PC-3 (cell line): ENCODE measurements at regions not wholly inside any gene's neighbourhood (a gene's known extent, or its start where the extent isn't known, plus 50 kb on each side); places are given as distances from the start of the nearest gene placed in this dataset.

Experiments
- ATAC-seq: fragments of 200-7000 bp; cut with Tn5 transposase; 2 replicates; pipeline ENCODE4 v1.9.1; 2020; ENCODE audit warnings: mild to moderate bottlenecking, moderate library complexity
- BruUV-seq: library from RNA; stranded (reverse); fragments of 400-500 nt; replicated peaks from 2 replicates; lab custom pipeline; 2021; lab: Mats Ljungman, UMichigan
- CTCF ChIA-PET: fragments of 300-600 bp; sonication (Branson Sonifier 250); formaldehyde crosslinking; loops from one replicate; lab custom pipeline; 2022; ENCODE audit warnings: antibody characterized with exemption; lab: Charles Lee
- POLR2A ChIA-PET: fragments of 300-600 bp; sonication (Branson Sonifier 250); formaldehyde crosslinking; loops from one replicate; lab custom pipeline; 2022; ENCODE audit warnings: antibody characterized with exemption; ENCODE audit not compliant: unreplicated experiment; lab: Charles Lee
- DNase-seq: peaks from one replicate; pipeline ENCODE4 v3.0.0-alpha.2; 2015
- H2AFZ ChIP-seq: fragments of 300-600 bp; sonication (generic); 2 replicates; pipeline ENCODE4 v1.6.0; 2016; ENCODE audit warnings: antibody characterized with exemption, low read length
- H3F3A ChIP-seq: fragments of 300-600 bp; sonication (generic); one replicate; pipeline ENCODE4 v1.6.0; 2017; ENCODE audit warnings: antibody characterized with exemption, low read length, control low read depth, mild to moderate bottlenecking; ENCODE audit not compliant: unreplicated experiment
- H3K27ac ChIP-seq: fragments of 300-600 bp; sonication (generic); 2 replicates; pipeline ENCODE4 v1.5.1; 2016; ENCODE audit warnings: mild to moderate bottlenecking, low read length
- H3K27me3 ChIP-seq: fragments of 300-600 bp; sonication (generic); 2 replicates; pipeline ENCODE4 v1.6.1; 2016; ENCODE audit warnings: low read length, mixed read lengths
- H3K36me3 ChIP-seq: fragments of 300-600 bp; sonication (generic); 2 replicates; pipeline ENCODE4 v1.6.1; 2016; ENCODE audit warnings: low read depth, mixed run types, low read length, mixed read lengths
- H3K4me1 ChIP-seq: fragments of 300-600 bp; sonication (generic); 2 replicates; pipeline ENCODE4 v1.5.1; 2016; ENCODE audit warnings: low read length; ENCODE audit not compliant: insufficient read depth
- H3K4me2 ChIP-seq: fragments of 300-600 bp; sonication (generic); 2 replicates; pipeline ENCODE4 v1.6.0; 2016; ENCODE audit warnings: low read length
- H3K4me3 ChIP-seq: fragments of 300-600 bp; sonication (generic); 2 replicates; pipeline ENCODE4 v1.5.1; 2016; ENCODE audit warnings: mild to moderate bottlenecking, low read length, mixed read lengths
- H3K79me2 ChIP-seq: fragments of 300-600 bp; sonication (generic); 2 replicates; pipeline ENCODE4 v1.6.1; 2017; ENCODE audit warnings: low read length, mixed read lengths
- H3K9ac ChIP-seq: fragments of 300-600 bp; sonication (generic); 2 replicates; pipeline ENCODE4 v1.6.0; 2016; ENCODE audit warnings: mild to moderate bottlenecking, low read length
- H3K9me2 ChIP-seq: fragments of 300-600 bp; sonication (generic); replicated peaks from 2 replicates; pipeline ENCODE4 v1.6.1; 2016; ENCODE audit warnings: mixed run types, low read length, mixed read lengths
- H3K9me3 ChIP-seq: fragments of 300-600 bp; sonication (generic); 2 replicates; pipeline ENCODE4 v1.6.1; 2016; ENCODE audit warnings: low read length, mixed read lengths
- H4K20me1 ChIP-seq: fragments of 300-600 bp; sonication (generic); 2 replicates; pipeline ENCODE4 v1.6.1; 2016; ENCODE audit warnings: low read length, mixed read lengths
- EZH2 ChIP-seq: fragments of 300-600 bp; sonication (generic); IDR thresholded peaks from one replicate; pipeline ENCODE4 v1.6.1; 2017; ENCODE audit warnings: antibody characterized with exemption, mild to moderate bottlenecking, low read length; ENCODE audit not compliant: unreplicated experiment
- EZH2phosphoT487 ChIP-seq: fragments of 300-600 bp; sonication (generic); IDR thresholded peaks from 2 replicates; pipeline ENCODE4 v1.6.1; 2018; ENCODE audit warnings: mild to moderate bottlenecking, antibody characterized with exemption, low read length, borderline replicate concordance
- intact Hi-C: fragments of 100-400 bp; cut with micrococcal nuclease; formaldehyde crosslinking; loops from 2 replicates; pipeline ENCODE4 v1.9.0; 2023
- TF ChIP-seq, protein P1 (sequence below): fragments of 300-600 bp; sonication (generic); conservative IDR thresholded peaks from 2 replicates; pipeline ENCODE4 v1.5.1; 2017; ENCODE audit warnings: antibody characterized with exemption, low read depth, mild to moderate bottlenecking, low read length

DNA sequence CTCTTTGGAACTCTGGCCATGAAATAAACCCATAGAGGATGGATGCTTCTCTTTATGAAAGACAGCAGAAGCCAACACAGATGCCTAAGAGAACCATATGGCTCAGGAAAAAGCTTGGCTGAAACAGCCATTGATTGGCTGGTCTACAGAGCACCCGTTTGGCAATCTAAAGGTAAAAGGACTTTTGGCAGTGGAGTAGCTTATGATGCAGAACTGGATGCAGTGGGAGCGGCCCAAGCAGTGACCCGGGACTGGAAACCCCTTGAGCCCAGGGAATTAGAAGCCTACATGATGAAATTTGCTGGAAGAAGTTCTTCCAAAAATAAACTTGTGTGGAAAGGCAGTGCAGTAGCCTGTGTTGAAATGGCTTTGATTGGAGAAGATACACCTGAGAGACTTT, 360.2 kb downstream of the NR2F2 start:
- no peaks in the 10 kb centered on the region for H3K79me2 ChIP-seq
- H3K36me3 ChIP-seq = no peaks in the 10 kb centered on the region
- H4K20me1 ChIP-seq = no peaks in the 10 kb centered on the region
- POLR2A ChIA-PET = no interaction called here
- no peak overlapping the region for H3K4me3 ChIP-seq
- no peak overlapping the region for H3K4me2 ChIP-seq
- H3K9me2 ChIP-seq = no peaks in the 10 kb centered on the region
- H3K4me1 ChIP-seq = no peaks in the 10 kb centered on the region
- CTCF ChIA-PET = no interaction called here
- no TSS peak for BruUV-seq
- no peak overlapping the region for H3K9ac ChIP-seq
- ATAC-seq (no peak), DNase-seq (no peak)
- TF ChIP-seq EZH2phosphoT487 = no peak
- no peak for TF ChIP-seq EZH2
- TF ChIP-seq, protein P1, sequence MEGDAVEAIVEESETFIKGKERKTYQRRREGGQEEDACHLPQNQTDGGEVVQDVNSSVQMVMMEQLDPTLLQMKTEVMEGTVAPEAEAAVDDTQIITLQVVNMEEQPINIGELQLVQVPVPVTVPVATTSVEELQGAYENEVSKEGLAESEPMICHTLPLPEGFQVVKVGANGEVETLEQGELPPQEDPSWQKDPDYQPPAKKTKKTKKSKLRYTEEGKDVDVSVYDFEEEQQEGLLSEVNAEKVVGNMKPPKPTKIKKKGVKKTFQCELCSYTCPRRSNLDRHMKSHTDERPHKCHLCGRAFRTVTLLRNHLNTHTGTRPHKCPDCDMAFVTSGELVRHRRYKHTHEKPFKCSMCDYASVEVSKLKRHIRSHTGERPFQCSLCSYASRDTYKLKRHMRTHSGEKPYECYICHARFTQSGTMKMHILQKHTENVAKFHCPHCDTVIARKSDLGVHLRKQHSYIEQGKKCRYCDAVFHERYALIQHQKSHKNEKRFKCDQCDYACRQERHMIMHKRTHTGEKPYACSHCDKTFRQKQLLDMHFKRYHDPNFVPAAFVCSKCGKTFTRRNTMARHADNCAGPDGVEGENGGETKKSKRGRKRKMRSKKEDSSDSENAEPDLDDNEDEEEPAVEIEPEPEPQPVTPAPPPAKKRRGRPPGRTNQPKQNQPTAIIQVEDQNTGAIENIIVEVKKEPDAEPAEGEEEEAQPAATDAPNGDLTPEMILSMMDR = no peak
- H3K27me3 ChIP-seq = peaks cover 64% of the 10 kb centered on the region
- H3F3A ChIP-seq = no peaks in the 10 kb centered on the region
- no peaks in the 10 kb centered on the region for H3K9me3 ChIP-seq
- no peak overlapping the region for H3K27ac ChIP-seq
- H2AFZ ChIP-seq = no peak overlapping the region
- intact Hi-C loops = no loop called here

DNA sequence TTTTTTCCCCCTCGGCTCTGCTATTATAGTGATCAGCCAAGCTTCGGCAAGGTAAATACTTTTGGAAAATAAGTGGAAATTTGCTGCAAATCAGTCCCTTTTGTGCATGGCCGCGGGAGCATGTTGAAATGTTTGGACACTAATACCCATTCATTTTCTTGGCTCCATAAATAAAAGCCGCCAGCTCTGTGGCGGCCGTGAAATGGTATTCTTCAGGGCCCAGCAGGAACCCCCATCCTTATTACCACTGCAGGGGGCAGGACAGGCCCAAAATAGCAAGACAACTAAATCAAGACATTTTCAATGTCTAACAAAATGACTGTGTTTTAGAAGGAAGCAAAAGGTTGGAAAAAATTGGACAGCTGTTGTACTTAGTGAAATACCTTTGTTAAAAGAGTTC, 362.3 kb downstream of the NR2F2 start:
- no peak for ATAC-seq
- Histone ChIP-seq H3K4me2 (no peak overlapping the region), H3K9ac (no peak overlapping the region), H3K36me3 (no peaks in the 10 kb centered on the region), H3K9me2 (no peaks in the 10 kb centered on the region), H3F3A (no peaks in the 10 kb centered on the region), H3K4me3 (no peak overlapping the region), H4K20me1 (no peaks in the 10 kb centered on the region), H3K4me1 (no peaks in the 10 kb centered on the region), H3K27me3 (peaks cover 72% of the 10 kb centered on the region), H3K27ac (no peak overlapping the region), H2AFZ (no peak overlapping the region), H3K79me2 (no peaks in the 10 kb centered on the region), H3K9me3 (no peaks in the 10 kb centered on the region)
- DNase-seq = no peak
- TF ChIP-seq, protein P1 = no peak
- no peak for TF ChIP-seq EZH2phosphoT487
- no peak for TF ChIP-seq EZH2
- no TSS peak for BruUV-seq
- POLR2A ChIA-PET = no interaction called here
- CTCF ChIA-PET = no interaction called here
- intact Hi-C loops = no loop called here

DNA sequence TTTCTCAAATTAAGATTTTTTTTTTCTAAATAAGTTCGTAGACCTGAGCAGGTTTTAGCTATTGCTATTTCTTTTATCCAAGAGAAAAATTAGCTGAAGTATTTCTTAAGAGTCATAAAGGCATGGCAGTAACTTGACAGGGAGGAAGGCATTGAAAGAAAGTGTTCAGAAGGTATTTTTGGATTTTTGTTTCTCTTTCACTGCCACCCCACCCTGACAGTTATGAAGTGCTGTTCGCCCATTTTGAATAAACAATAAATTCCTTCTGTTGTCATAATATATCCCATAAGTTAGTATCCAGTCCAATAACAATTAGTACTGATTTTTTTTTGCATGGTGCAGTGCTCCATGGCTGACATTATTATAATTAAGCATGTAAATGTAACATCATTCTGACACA, 363.0 kb downstream of the NR2F2 start:
- Histone ChIP-seq H4K20me1 (no peaks in the 10 kb centered on the region), H3K27ac (no peak overlapping the region), H3K4me2 (no peak overlapping the region), H3K79me2 (no peaks in the 10 kb centered on the region), H3K4me3 (no peak overlapping the region), H3F3A (no peaks in the 10 kb centered on the region), H3K9ac (no peak overlapping the region), H3K4me1 (no peaks in the 10 kb centered on the region), H3K9me2 (no peaks in the 10 kb centered on the region), H3K9me3 (no peaks in the 10 kb centered on the region), H2AFZ (no peak overlapping the region), H3K27me3 (peaks cover 67% of the 10 kb centered on the region), H3K36me3 (no peaks in the 10 kb centered on the region)
- TF ChIP-seq EZH2phosphoT487 = no peak
- no peak for TF ChIP-seq EZH2
- intact Hi-C loops = no loop called here
- POLR2A ChIA-PET = no interaction called here
- BruUV-seq = no TSS peak
- CTCF ChIA-PET = no interaction called here
- DNase-seq = no peak
- ATAC-seq = no peak
